ENCODE measurements at regions not wholly inside any gene's neighbourhood (a gene's known extent, or its start where the extent isn't known, plus 50 kb on each side); places are given as distances from the start of the nearest gene placed in this dataset.

DNA sequence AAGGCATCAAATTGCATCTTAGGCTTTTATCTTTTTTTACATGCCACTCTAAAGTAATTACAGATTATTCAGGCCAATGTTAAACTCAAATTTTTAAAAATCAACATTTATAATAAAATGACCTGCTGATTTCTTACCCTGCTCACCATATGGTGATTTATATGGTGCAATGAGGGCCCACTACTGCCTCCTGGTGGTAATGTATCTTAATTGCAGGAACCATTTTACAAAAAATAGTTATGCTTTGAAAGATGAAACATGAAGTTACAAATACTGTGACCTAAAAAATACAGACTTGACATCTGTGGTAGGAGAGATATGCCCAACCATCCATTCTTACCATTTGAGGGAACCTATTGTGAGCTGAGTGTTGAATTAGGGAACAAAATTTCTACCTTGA is 292.6 kb upstream of the TAS2R1 start (continued):
- no peak for TF ChIP-seq XBP1 (CRISPR knock-in tag; IDR thresholded peaks at IDR 0.05)
- TF ChIP-seq DNMT3B (CRISPR knock-in tag; conservative IDR thresholded peaks at IDR 0.05): no peak

DNA sequence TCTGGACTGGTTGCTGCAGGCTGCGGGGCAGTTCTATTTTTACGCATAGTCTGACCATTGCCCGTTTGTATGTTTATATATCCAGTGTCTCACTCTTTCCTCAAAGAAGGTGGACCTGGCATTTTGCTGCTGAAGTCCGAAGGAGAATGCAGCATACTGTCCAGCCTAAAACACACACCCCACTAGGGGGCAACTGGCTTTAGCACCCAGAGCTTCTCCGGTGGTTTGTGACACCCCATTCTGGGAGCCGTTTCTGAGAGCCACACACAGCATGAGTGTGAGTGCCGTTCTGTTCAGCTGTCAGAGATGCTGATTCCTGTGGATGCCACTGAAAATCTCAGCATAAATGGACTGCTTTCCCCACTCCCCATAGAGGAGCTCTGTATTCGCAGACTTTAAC is 290.5 kb upstream of the TAS2R1 start:
- BruUV-seq (replicated peaks): no TSS peak
- H3K36me3 ChIP-seq (replicated peaks in 1 of 2; ENCODE audit: control insufficient read depth in 1 of 2, insufficient read depth in 2 of 2, low read length in 2 of 2): no peaks in the 10 kb centered on the region
- POLR2A ChIA-PET: no interaction called here
- H3K27ac ChIP-seq (ENCODE audit: extremely low read length, insufficient read depth, low read length): no peak overlapping the region
- FAIRE-seq: no peak
- CTCF ChIA-PET (ENCODE audit: low intra/inter-chr PET ratio, low total read pairs): no interaction called here
- intact Hi-C loops (cut with micrococcal nuclease; ENCODE audit: unreplicated experiment) (no loop called here), in situ Hi-C loops (cut with HindIII; ENCODE audit: extremely low pct_ligation_motif_present, low pct_unique_long_range_greater_than_20kb) (no loop called here)
- 46% methylated on average over 8 of the region's 8 CpGs for WGBS (ENCODE audit: low lambda C conversion rate)
- H3K4me2 ChIP-seq (ENCODE audit: low read depth, low read length): no peak overlapping the region
- no peak overlapping the region for H3K9ac ChIP-seq (ENCODE audit: insufficient read depth, low read depth, low read length)
- no peak overlapping the region for H3K4me3 ChIP-seq (replicated peaks in 1 of 3; ENCODE audit: insufficient read depth in 1 of 3, low read depth in 2 of 3, low read length in 3 of 3)
- H3K27me3 ChIP-seq (ENCODE audit: control insufficient read depth in 1 of 2, insufficient read depth in 2 of 2, low read length in 2 of 2): no peaks in the 10 kb centered on the region
- no peak for ATAC-seq
- no peaks in the 10 kb centered on the region for H3K4me1 ChIP-seq (ENCODE audit: insufficient read depth, low read length)
- no peak overlapping the region for H2AFZ ChIP-seq (ENCODE audit: low read length)
- TF ChIP-seq, protein P1, sequence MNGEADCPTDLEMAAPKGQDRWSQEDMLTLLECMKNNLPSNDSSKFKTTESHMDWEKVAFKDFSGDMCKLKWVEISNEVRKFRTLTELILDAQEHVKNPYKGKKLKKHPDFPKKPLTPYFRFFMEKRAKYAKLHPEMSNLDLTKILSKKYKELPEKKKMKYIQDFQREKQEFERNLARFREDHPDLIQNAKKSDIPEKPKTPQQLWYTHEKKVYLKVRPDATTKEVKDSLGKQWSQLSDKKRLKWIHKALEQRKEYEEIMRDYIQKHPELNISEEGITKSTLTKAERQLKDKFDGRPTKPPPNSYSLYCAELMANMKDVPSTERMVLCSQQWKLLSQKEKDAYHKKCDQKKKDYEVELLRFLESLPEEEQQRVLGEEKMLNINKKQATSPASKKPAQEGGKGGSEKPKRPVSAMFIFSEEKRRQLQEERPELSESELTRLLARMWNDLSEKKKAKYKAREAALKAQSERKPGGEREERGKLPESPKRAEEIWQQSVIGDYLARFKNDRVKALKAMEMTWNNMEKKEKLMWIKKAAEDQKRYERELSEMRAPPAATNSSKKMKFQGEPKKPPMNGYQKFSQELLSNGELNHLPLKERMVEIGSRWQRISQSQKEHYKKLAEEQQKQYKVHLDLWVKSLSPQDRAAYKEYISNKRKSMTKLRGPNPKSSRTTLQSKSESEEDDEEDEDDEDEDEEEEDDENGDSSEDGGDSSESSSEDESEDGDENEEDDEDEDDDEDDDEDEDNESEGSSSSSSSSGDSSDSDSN (CRISPR knock-in tag; IDR thresholded peaks at IDR 0.05): no peak
- no peak for TF ChIP-seq ZFP62 (CRISPR knock-in tag; IDR thresholded peaks at IDR 0.05)
- TF ChIP-seq CBFB (CRISPR knock-in tag; IDR thresholded peaks at IDR 0.05): no peak
- DNase-seq (ENCODE audit: low spot score): no peak
- H3K9me3 ChIP-seq (ENCODE audit: low read length): peaks cover 7% of the 10 kb centered on the region; the same call in 1 of the 2 replicates
- H3K79me2 ChIP-seq (ENCODE audit: insufficient read depth, low read length): no peaks in the 10 kb centered on the region
- no peaks in the 10 kb centered on the region for H4K20me1 ChIP-seq (ENCODE audit: insufficient read depth, low read length)
